ENCODE measurements at regions not wholly inside any gene's neighbourhood (a gene's known extent, or its start where the extent isn't known, plus 50 kb on each side); places are given as distances from the start of the nearest gene placed in this dataset.

- H3K27me3 ChIP-seq: no peaks in the 10 kb centered on the region
- intact Hi-C loops (cut with DNase I): no loop called here
These were observed 594.4 kb downstream of the SQOR start for GRCh38 chr15:46229263-46229662.

DNA sequence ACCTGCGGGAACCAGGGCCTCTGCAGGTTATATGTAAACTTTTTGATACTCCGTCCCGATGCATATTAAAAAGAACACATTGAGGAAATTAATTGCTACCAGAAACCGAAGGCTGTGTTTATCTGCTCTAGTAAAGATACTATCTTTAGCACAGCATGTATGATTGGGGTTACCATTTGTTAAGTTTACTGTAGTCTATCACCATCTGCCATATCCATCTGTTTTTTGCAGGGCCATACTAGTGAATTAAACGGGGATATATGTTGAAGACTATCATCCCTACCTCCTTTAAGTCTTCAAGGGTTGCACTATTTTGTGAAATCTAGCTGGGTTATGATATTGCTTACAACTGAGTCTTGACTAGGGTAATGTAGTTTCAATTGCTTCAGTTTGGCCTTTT is 597.0 kb downstream of the SQOR start:
- no peaks in the 10 kb centered on the region for H3K36me3 ChIP-seq
- H3K4me3 ChIP-seq: no peak overlapping the region
- H3K9me3 ChIP-seq: no peaks in the 10 kb centered on the region
- 72 to 77% methylated on average over 5 of the region's 5 CpGs for WGBS, 2 donors
- no peak for TF ChIP-seq POLR2A (IDR thresholded peaks at IDR 0.05)
- TF ChIP-seq, protein P1, sequence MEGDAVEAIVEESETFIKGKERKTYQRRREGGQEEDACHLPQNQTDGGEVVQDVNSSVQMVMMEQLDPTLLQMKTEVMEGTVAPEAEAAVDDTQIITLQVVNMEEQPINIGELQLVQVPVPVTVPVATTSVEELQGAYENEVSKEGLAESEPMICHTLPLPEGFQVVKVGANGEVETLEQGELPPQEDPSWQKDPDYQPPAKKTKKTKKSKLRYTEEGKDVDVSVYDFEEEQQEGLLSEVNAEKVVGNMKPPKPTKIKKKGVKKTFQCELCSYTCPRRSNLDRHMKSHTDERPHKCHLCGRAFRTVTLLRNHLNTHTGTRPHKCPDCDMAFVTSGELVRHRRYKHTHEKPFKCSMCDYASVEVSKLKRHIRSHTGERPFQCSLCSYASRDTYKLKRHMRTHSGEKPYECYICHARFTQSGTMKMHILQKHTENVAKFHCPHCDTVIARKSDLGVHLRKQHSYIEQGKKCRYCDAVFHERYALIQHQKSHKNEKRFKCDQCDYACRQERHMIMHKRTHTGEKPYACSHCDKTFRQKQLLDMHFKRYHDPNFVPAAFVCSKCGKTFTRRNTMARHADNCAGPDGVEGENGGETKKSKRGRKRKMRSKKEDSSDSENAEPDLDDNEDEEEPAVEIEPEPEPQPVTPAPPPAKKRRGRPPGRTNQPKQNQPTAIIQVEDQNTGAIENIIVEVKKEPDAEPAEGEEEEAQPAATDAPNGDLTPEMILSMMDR (IDR thresholded peaks at IDR 0.05): no peak
- intact Hi-C loops (cut with DNase I): no loop called here
- H3K27ac ChIP-seq: no peak overlapping the region
- no peak for DNase-seq
- no peaks in the 10 kb centered on the region for H3K27me3 ChIP-seq
- no peaks in the 10 kb centered on the region for H3K4me1 ChIP-seq

More at GRCh38 chr15:46229263-46229662, 594.4 kb downstream of the SQOR start:
- TF ChIP-seq POLR2A (IDR thresholded peaks at IDR 0.05): no peak
- TF ChIP-seq, protein P1 (IDR thresholded peaks at IDR 0.05): no peak
- 17 to 29% methylated on average over 1 of the region's 1 CpG for WGBS, 2 donors
- DNase-seq: no peak
- H3K4me1 ChIP-seq: no peaks in the 10 kb centered on the region
- H3K36me3 ChIP-seq: no peaks in the 10 kb centered on the region
- H3K9me3 ChIP-seq: no peaks in the 10 kb centered on the region
- no peak overlapping the region for H3K27ac ChIP-seq
- no peak overlapping the region for H3K4me3 ChIP-seq

- 67% methylated on average over 2 of the region's 2 CpGs for WGBS, 2 donors
- Histone ChIP-seq H3K36me3 (no peaks in the 10 kb centered on the region), H3K27me3 (no peaks in the 10 kb centered on the region), H3K27ac (no peak overlapping the region), H3K4me1 (no peaks in the 10 kb centered on the region), H3K4me3 (no peak overlapping the region), H3K9me3 (no peaks in the 10 kb centered on the region)
- intact Hi-C loops (cut with DNase I): no loop called here
- TF ChIP-seq POLR2A (IDR thresholded peaks at IDR 0.05): no peak
- TF ChIP-seq, protein P1 (IDR thresholded peaks at IDR 0.05): no peak
- no peak for DNase-seq
These were observed 597.6 kb downstream of the SQOR start for GRCh38 chr15:46232471-46232870.

DNA sequence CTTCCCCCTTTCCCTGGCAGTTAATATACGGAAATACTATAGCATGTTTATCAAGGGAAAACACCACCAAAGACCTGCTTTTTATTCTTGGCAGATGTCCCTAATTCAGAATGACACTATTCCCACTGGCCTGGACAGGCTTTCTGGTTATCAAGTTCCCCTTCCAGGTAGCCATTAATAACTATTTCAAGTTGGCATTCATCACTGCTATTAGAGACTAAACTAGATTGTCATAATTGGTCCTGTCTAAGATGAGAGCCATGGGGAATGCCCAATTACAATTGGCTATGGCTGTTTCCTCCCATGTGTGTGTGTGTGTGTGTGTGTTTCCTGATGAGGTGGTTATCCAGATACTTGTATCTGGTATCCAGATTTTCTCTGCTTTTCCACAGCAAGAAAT is 608.1 kb downstream of the SQOR start:
- H3K4me1 ChIP-seq: no peaks in the 10 kb centered on the region
- no peak overlapping the region for H3K27ac ChIP-seq
- TF ChIP-seq POLR2A (IDR thresholded peaks at IDR 0.05): no peak
- TF ChIP-seq, protein P1 (IDR thresholded peaks at IDR 0.05): no peak
- WGBS, 2 donors: 45 to 46% methylated on average over 1 of the region's 1 CpG
- intact Hi-C loops (cut with DNase I): no loop called here
- H3K9me3 ChIP-seq: no peaks in the 10 kb centered on the region
- no peaks in the 10 kb centered on the region for H3K27me3 ChIP-seq
- DNase-seq: no peak
- H3K4me3 ChIP-seq: no peak overlapping the region
- H3K36me3 ChIP-seq: no peaks in the 10 kb centered on the region

GRCh38 chr15:46251903-46252302 is 617.1 kb downstream of the SQOR start:
- WGBS, 2 donors: 45 to 58% methylated on average over 3 of the region's 3 CpGs
- Histone ChIP-seq H3K27ac (no peak overlapping the region), H3K4me3 (no peak overlapping the region), H3K9me3 (no peaks in the 10 kb centered on the region), H3K36me3 (no peaks in the 10 kb centered on the region), H3K4me1 (no peaks in the 10 kb centered on the region), H3K27me3 (no peaks in the 10 kb centered on the region)
- TF ChIP-seq, protein P1 (IDR thresholded peaks at IDR 0.05): no peak
- no peak for TF ChIP-seq POLR2A (IDR thresholded peaks at IDR 0.05)
- no peak for DNase-seq
- intact Hi-C loops (cut with DNase I): no loop called here

Data from esophagus squamous epithelium (tissue), 5 donors.